ENCODE measurements at regions not wholly inside any gene's neighbourhood (a gene's known extent, or its start where the extent isn't known, plus 50 kb on each side); places are given as distances from the start of the nearest gene placed in this dataset.

DNA sequence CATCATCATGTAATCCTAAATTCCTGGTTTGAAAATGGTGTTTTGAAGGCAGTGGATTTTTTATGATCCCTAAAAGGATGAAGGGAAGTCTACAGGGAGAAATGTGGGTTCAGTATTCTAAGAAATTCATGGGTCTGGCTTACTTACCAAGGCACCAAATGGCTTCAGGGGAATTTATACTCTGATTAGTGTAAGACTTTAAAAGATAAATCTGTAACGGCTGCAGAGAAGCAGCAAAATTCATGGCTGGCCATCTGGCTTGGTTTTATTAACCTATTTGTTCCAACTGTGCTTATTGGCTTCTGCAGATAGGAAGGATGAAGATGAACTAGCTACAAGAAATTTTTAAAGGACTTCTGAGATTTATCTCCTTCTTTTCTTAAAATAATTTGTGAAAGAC lies 222.8 kb downstream of the TENT4A start:
- Histone ChIP-seq H3K9ac (ENCODE audit: insufficient read length) (no peak overlapping the region), H3K27ac (no peak overlapping the region), H3K9me3 (ENCODE audit: low read depth, low read length) (no peaks in the 10 kb centered on the region), H3K36me3 (ENCODE audit: insufficient read depth, low read length) (no peaks in the 10 kb centered on the region), H3K4me3 (no peak overlapping the region)
- DNase-seq (ENCODE audit: low read depth, low spot score): no peak
- TF ChIP-seq POLR2AphosphoS5 (IDR thresholded peaks at IDR 0.05; ENCODE audit: borderline replicate concordance, low read depth, low read length) (no peak), FOXP2 (optimal IDR thresholded peaks at IDR 0.05; ENCODE audit: control extremely low read depth, extremely low read length, insufficient read depth) (no peak), EZH2 (IDR thresholded peaks at IDR 0.05) (no peak)

DNA sequence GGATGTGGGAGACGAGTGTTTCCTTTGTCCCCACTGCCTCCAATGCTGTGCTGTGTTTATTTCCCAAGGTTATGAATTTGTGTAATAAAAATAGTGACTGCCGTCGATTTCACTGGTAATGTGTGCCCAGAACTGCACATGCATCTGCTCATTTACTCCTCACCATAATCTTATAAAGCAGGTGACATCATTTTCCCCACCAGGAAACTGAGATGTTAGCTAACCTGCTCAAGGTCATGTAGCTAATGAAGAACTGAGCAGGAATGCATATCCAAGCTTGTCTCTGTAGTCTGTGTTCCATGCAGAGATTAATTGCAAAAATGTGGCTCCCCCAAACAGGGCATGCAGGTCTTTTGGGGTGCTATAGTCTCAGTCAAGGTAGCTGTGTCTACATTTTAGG lies 224.4 kb downstream of the TENT4A start:
- H3K4me3 ChIP-seq: no peak overlapping the region
- TF ChIP-seq POLR2AphosphoS5 (IDR thresholded peaks at IDR 0.05; ENCODE audit: borderline replicate concordance, low read depth, low read length) (no peak), EZH2 (IDR thresholded peaks at IDR 0.05) (no peak), FOXP2 (optimal IDR thresholded peaks at IDR 0.05; ENCODE audit: control extremely low read depth, extremely low read length, insufficient read depth) (no peak)
- no peak overlapping the region for H3K27ac ChIP-seq
- no peaks in the 10 kb centered on the region for H3K36me3 ChIP-seq (ENCODE audit: insufficient read depth, low read length)
- no peak for DNase-seq (ENCODE audit: low read depth, low spot score)
- no peak overlapping the region for H3K9ac ChIP-seq (ENCODE audit: insufficient read length)
- no peaks in the 10 kb centered on the region for H3K9me3 ChIP-seq (ENCODE audit: low read depth, low read length)

DNA sequence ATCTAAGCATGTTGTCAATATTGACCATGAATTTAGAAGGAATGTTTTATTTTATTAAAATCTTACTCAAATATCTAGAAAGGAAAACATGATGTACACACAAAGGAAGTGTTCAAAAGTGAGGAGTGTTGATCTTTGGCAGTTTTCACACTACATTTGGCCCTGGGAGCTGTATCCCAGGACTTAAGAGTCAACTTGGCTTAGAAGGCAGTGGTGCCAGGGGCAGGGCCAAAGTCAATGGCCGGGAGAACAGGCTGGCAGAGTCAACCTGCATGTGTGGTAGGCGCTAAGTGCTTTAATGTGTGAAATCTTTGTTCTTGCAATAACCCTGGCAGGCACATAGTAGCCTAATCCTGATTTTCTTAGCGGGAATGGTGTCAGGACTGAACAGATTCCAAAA lies 228.4 kb downstream of the TENT4A start:
- Histone ChIP-seq H3K36me3 (ENCODE audit: insufficient read depth, low read length) (no peaks in the 10 kb centered on the region), H3K27ac (no peak overlapping the region), H3K9ac (ENCODE audit: insufficient read length) (no peak overlapping the region), H3K4me3 (no peak overlapping the region), H3K9me3 (ENCODE audit: low read depth, low read length) (no peaks in the 10 kb centered on the region)
- TF ChIP-seq EZH2 (IDR thresholded peaks at IDR 0.05) (no peak), FOXP2 (optimal IDR thresholded peaks at IDR 0.05; ENCODE audit: control extremely low read depth, extremely low read length, insufficient read depth) (no peak), POLR2AphosphoS5 (IDR thresholded peaks at IDR 0.05; ENCODE audit: borderline replicate concordance, low read depth, low read length) (no peak)
- no peak for DNase-seq (ENCODE audit: low read depth, low spot score)

DNA sequence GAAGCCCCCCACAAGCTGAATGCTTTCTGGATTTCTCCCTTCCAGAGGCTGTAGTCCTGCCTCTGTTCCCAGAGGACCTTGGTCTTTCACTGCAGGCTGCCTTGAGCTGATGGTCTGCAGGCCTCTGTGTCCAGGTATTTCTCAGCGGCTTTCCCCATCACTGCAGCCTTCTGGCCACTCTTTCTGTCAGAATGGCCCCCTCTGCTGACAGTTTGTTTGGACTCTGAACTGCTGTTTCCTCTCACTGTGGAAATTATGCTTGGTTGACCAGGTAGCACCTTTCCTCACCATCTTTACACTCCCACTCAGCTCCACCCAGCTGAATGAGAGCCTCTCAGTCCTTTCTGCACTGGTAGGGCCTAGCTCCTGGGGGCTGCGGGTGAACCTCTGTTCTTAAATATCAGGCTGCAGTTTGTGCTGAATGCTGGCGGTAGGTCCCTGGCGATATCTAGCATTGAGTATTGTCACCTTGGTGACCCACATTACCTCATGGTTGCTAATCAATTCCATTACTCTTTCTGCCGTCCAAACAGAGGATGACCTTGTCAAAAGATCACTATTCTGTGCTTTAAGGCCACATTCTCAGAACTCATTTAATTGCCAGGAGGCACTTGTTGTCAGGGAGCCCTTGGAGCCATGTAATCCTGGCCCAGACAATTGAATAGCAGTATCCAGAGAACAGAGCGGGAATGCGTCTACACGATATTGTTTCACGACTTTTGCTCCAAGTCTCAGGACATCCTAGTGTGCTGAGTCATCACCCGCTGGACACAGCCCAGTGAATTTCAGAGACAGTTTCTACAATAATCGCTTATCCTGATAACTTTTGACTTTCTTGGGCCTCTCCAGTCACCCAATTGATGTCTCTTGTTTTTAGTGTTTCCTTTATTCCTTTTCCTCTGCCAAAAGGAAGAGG lies 230.2 kb downstream of the TENT4A start:
- no peak for TF ChIP-seq FOXP2 (optimal IDR thresholded peaks at IDR 0.05; ENCODE audit: control extremely low read depth, extremely low read length, insufficient read depth)
- TF ChIP-seq POLR2AphosphoS5 (IDR thresholded peaks at IDR 0.05; ENCODE audit: borderline replicate concordance, low read depth, low read length): no peak
- TF ChIP-seq EZH2 (IDR thresholded peaks at IDR 0.05): no peak
- no peak overlapping the region for H3K9ac ChIP-seq (ENCODE audit: insufficient read length)
- no peaks in the 10 kb centered on the region for H3K36me3 ChIP-seq (ENCODE audit: insufficient read depth, low read length)
- no peak overlapping the region for H3K27ac ChIP-seq
- H3K9me3 ChIP-seq (ENCODE audit: low read depth, low read length): no peaks in the 10 kb centered on the region
- no peak for DNase-seq (ENCODE audit: low read depth, low spot score)
- no peak overlapping the region for H3K4me3 ChIP-seq

DNA sequence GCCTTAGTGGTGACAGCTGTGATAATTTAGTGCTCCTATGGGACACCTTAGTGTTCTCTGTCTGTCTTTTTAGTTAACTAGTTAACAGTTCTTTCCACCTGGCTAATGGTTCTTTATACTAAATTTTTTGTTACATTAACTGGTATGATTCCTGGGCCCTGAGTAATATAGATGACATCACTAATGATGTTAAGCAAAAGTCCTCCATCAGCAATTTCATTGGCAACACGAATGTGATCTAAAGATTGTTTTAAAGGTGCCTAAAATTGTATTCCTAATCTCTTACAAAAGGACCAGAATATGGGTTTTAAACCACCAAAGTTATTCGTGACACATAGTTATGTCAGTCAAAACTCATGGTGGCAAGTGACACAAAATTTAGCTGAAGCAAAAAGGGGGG lies 235.3 kb downstream of the TENT4A start:
- no peak for DNase-seq (ENCODE audit: low read depth, low spot score)
- no peak for TF ChIP-seq FOXP2 (optimal IDR thresholded peaks at IDR 0.05; ENCODE audit: control extremely low read depth, extremely low read length, insufficient read depth)
- Histone ChIP-seq H3K9me3 (ENCODE audit: low read depth, low read length) (no peaks in the 10 kb centered on the region), H3K27ac (no peak overlapping the region), H3K9ac (ENCODE audit: insufficient read length) (no peak overlapping the region), H3K4me3 (no peak overlapping the region), H3K36me3 (ENCODE audit: insufficient read depth, low read length) (no peaks in the 10 kb centered on the region)

DNA sequence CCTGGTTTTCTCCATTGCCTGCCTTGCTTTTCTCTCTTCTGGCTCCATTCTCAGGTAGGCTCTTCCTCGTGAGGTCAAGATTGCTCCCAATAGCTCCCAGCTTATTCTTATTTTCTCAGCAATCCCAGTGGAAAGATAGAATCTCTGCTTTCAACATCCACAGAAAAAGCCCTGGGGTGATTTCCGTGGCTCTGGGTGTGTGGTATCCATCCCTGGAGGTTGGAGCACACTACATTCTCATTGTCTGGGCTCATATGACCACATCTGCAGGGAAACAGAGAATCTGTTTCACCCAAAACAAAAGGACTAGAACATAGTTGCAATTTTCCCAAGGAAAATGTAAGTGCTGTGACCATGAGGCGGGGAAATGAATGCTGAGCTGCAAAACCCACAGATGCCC lies 236.0 kb downstream of the TENT4A start:
- no peaks in the 10 kb centered on the region for H3K36me3 ChIP-seq (ENCODE audit: insufficient read depth, low read length)
- H3K9ac ChIP-seq (ENCODE audit: insufficient read length): no peak overlapping the region
- DNase-seq (ENCODE audit: low read depth, low spot score): no peak
- no peak for TF ChIP-seq FOXP2 (optimal IDR thresholded peaks at IDR 0.05; ENCODE audit: control extremely low read depth, extremely low read length, insufficient read depth)
- TF ChIP-seq EZH2 (IDR thresholded peaks at IDR 0.05): no peak
- TF ChIP-seq POLR2AphosphoS5 (IDR thresholded peaks at IDR 0.05; ENCODE audit: borderline replicate concordance, low read depth, low read length): no peak
- H3K9me3 ChIP-seq (ENCODE audit: low read depth, low read length): no peaks in the 10 kb centered on the region
- no peak overlapping the region for H3K4me3 ChIP-seq
- no peak overlapping the region for H3K27ac ChIP-seq

DNA sequence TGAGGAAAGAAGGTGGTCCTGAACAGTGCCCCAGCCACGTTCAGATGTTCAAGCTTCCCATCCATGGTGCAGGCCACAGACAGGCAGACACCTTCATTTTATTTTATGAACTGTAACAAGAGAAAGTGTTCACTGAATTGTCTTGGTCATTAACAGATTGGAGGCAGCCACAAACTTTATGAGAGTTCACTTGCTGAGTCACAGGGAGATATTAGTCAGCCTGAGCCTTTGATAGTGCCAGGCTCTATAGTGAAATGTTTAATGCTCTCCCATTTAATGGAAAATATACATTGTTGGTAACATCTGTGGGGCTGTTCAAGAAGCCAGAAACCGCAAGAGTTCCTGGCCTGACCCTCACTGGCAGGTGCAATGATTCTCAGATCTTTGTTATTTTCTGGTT lies 237.0 kb downstream of the TENT4A start:
- H3K36me3 ChIP-seq (ENCODE audit: insufficient read depth, low read length): no peaks in the 10 kb centered on the region
- H3K4me3 ChIP-seq: no peak overlapping the region
- H3K27ac ChIP-seq: no peak overlapping the region
- no peak for DNase-seq (ENCODE audit: low read depth, low spot score)
- no peak for TF ChIP-seq EZH2 (IDR thresholded peaks at IDR 0.05)
- TF ChIP-seq POLR2AphosphoS5 (IDR thresholded peaks at IDR 0.05; ENCODE audit: borderline replicate concordance, low read depth, low read length): no peak
- no peak for TF ChIP-seq FOXP2 (optimal IDR thresholded peaks at IDR 0.05; ENCODE audit: control extremely low read depth, extremely low read length, insufficient read depth)
- no peak overlapping the region for H3K9ac ChIP-seq (ENCODE audit: insufficient read length)
- no peaks in the 10 kb centered on the region for H3K9me3 ChIP-seq (ENCODE audit: low read depth, low read length)

DNA sequence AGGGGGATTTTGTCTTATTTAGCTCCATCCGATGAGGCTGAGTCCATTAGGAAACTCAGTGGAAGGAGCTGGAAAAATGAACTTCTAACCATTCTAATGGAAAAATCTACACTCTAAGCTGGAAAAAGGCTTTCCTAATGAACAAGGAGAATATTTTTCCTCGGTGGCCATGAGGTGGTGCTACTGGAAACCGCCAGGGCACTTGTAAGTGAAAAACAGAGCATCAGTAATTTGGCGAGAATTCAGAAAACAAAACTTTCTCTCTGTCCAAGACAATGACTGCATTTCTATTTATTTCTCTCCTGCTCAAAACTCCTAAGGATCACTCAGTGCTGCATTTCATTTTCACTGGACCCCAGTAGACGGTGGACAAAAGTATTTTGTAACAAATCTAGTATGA lies 237.6 kb downstream of the TENT4A start:
- H3K9me3 ChIP-seq (ENCODE audit: low read depth, low read length): no peaks in the 10 kb centered on the region
- TF ChIP-seq EZH2 (IDR thresholded peaks at IDR 0.05): no peak
- no peak for TF ChIP-seq FOXP2 (optimal IDR thresholded peaks at IDR 0.05; ENCODE audit: control extremely low read depth, extremely low read length, insufficient read depth)
- no peak for TF ChIP-seq POLR2AphosphoS5 (IDR thresholded peaks at IDR 0.05; ENCODE audit: borderline replicate concordance, low read depth, low read length)
- H3K4me3 ChIP-seq: no peak overlapping the region
- no peak overlapping the region for H3K9ac ChIP-seq (ENCODE audit: insufficient read length)
- H3K27ac ChIP-seq: no peak overlapping the region
- no peak for DNase-seq (ENCODE audit: low read depth, low spot score)
- no peaks in the 10 kb centered on the region for H3K36me3 ChIP-seq (ENCODE audit: insufficient read depth, low read length)

DNA sequence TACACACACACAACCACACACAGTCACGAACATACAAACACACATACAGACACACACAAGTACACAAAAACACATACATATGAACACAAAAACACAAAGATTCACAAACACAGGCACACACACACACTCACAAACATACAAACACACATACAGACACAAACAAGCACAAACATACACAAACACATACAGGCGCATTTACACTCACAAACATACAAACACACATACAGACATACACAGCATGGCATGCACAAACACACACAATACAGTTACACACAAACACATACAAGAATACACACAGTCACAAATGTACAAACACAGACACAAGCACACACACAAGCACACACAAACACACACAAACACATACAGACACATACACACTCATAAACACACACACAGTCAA lies 247.9 kb downstream of the TENT4A start:
- Histone ChIP-seq H3K27ac (no peak overlapping the region), H3K9ac (ENCODE audit: insufficient read length) (no peak overlapping the region), H3K36me3 (ENCODE audit: insufficient read depth, low read length) (no peaks in the 10 kb centered on the region), H3K4me3 (no peak overlapping the region), H3K9me3 (ENCODE audit: low read depth, low read length) (no peaks in the 10 kb centered on the region)
- no peak for DNase-seq (ENCODE audit: low read depth, low spot score)
- no peak for TF ChIP-seq POLR2AphosphoS5 (IDR thresholded peaks at IDR 0.05; ENCODE audit: borderline replicate concordance, low read depth, low read length)
